Panc1 (cell line): ENCODE measurements at regions not wholly inside any gene's neighbourhood (a gene's known extent, or its start where the extent isn't known, plus 50 kb on each side); places are given as distances from the start of the nearest gene placed in this dataset.

Experiments used
- ATAC-seq: fragments of 200-7000 bp; cut with Tn5 transposase; 2 replicates; pipeline ENCODE4 v1.9.1; 2020; ENCODE audit warnings: mild to moderate bottlenecking, moderate library complexity
- BruUV-seq: library from RNA; stranded (reverse); fragments of 400-500 nt; replicated peaks from 2 replicates; lab custom pipeline; 2021; lab: Mats Ljungman, UMichigan
- CTCF ChIA-PET: fragments of 300-600 bp; sonication (Branson Sonifier 250); formaldehyde crosslinking; loops from one replicate; lab custom pipeline; 2022; ENCODE audit warnings: antibody characterized with exemption; lab: Charles Lee
- POLR2A ChIA-PET: fragments of 300-600 bp; sonication (Branson Sonifier 250); formaldehyde crosslinking; loops from one replicate; lab custom pipeline; 2022; ENCODE audit warnings: antibody characterized with exemption; lab: Charles Lee
- DNase-seq: peaks from one replicate; pipeline ENCODE4 v3.0.0-alpha.2; 2010; ENCODE audit warnings: low read depth, low spot score
- H3K27ac ChIP-seq: 2 replicates; pipeline ENCODE4 v1.5.1; 2011; ENCODE audit warnings: mild to moderate bottlenecking, low read length, inconsistent platforms
- H3K27me3 ChIP-seq: fragments of 200-500 bp; sonication (Bioruptor generic); 2 replicates; pipeline ENCODE4 v1.6.0; 2014; ENCODE audit warnings: low read length, inconsistent platforms; ENCODE audit not compliant: control insufficient read depth, insufficient read depth
- H3K36me3 ChIP-seq: fragments of 200-500 bp; sonication (Bioruptor generic); 2 replicates; pipeline ENCODE4 v1.5.1; 2014; ENCODE audit warnings: inconsistent platforms, mild to moderate bottlenecking, low read length, moderate library complexity; ENCODE audit not compliant: control insufficient read depth, insufficient read depth
- H3K4me1 ChIP-seq: 2 replicates; pipeline ENCODE4 v1.5.1; 2011; ENCODE audit warnings: inconsistent platforms, mild to moderate bottlenecking, low read length, moderate library complexity; ENCODE audit not compliant: control insufficient read depth, insufficient read depth
- H3K4me3 ChIP-seq, 2 experiments: 2 replicates each; pipeline ENCODE4 v1.5.1; 2011 to 2012; ENCODE audit warnings: low read depth in 2 of 2, low read length in 2 of 2, mild to moderate bottlenecking in 2 of 2, inconsistent platforms in 1 of 2, moderate library complexity in 1 of 2
- H3K9me3 ChIP-seq: fragments of 200-500 bp; sonication (Bioruptor generic); 2 replicates; pipeline ENCODE4 v1.5.1; 2014; ENCODE audit warnings: low read depth, mild to moderate bottlenecking, inconsistent platforms, low read length, moderate library complexity; ENCODE audit not compliant: control insufficient read depth, insufficient read depth
- POLR2AphosphoS5 ChIP-seq: IDR thresholded peaks from 2 replicates; pipeline ENCODE4 v1.6.1; 2012; ENCODE audit warnings: mild to moderate bottlenecking, low read depth, low read length, moderate library complexity
- SIN3A ChIP-seq: IDR thresholded peaks from 2 replicates; pipeline ENCODE4 v1.6.1; 2012; ENCODE audit warnings: low read depth, mild to moderate bottlenecking, low read length, moderate library complexity, borderline replicate concordance; ENCODE audit not compliant: insufficient read depth
- TCF7L2 ChIP-seq: IDR thresholded peaks from 2 replicates; pipeline ENCODE4 v1.6.1; 2011; ENCODE audit warnings: mild to moderate bottlenecking, low read depth, low read length, inconsistent platforms
- in situ Hi-C: cut with HindIII; loops from 2 replicates; pipeline ENCODE4 v1.10.0; 2016; ENCODE audit warnings: low sequenced_read_pairs, low pct_unique_long_range_greater_than_20kb
- intact Hi-C: fragments of 100-400 bp; cut with micrococcal nuclease; formaldehyde crosslinking; loops from one replicate; pipeline ENCODE4 v1.10.0; 2022; ENCODE audit not compliant: unreplicated experiment
- TF ChIP-seq, protein P1 (sequence below): fragments of 450-650 bp; IDR thresholded peaks from 2 replicates; pipeline ENCODE4 v1.5.1; 2017; ENCODE audit warnings: mild to moderate bottlenecking
- TF ChIP-seq, protein P2 (sequence below), 2 experiments: IDR thresholded peaks; 2 replicates each; pipeline ENCODE4 v1.6.1; 2011 to 2012; ENCODE audit warnings: low read depth in 2 of 2, control low read depth in 1 of 2, low read length in 1 of 2, mild to moderate bottlenecking in 1 of 2, moderate library complexity in 1 of 2; ENCODE audit not compliant: insufficient read depth in 1 of 2

DNA sequence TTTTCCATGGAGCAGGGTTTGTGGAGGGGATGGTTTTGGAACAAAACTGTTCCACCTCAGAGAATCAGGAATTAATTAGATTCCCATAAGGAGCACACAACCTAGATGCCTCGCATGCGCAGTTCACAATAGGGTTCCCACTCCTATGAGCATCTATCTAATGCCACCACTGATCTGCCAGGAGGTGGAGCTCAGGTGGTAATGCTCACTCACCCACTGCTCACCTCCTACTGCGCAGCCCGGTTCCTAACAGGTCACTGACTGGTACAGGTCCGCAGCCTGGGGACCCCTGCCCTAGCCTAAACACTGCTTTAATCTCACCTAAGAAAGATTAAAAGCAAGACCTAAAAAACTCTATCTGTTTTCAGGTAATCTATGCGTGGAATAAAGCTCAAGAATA, 553.0 kb downstream of the JRKL start:
- in situ Hi-C loops (no loop called here), intact Hi-C loops (no loop called here)
- ChIA-PET CTCF (no interaction called here), POLR2A (interaction anchor here (0.6 kb wide), 1 partner anchor 9 kb away, joined by 3 read pairs; no protein-coding TSS in a partner anchor)
- no TSS peak for BruUV-seq
- H3K27ac ChIP-seq: no peak overlapping the region
- H3K4me1 ChIP-seq: no peaks in the 10 kb centered on the region
- no peak for TF ChIP-seq POLR2AphosphoS5
- TF ChIP-seq TCF7L2: no peak
- TF ChIP-seq SIN3A: no peak
- TF ChIP-seq, protein P1, sequence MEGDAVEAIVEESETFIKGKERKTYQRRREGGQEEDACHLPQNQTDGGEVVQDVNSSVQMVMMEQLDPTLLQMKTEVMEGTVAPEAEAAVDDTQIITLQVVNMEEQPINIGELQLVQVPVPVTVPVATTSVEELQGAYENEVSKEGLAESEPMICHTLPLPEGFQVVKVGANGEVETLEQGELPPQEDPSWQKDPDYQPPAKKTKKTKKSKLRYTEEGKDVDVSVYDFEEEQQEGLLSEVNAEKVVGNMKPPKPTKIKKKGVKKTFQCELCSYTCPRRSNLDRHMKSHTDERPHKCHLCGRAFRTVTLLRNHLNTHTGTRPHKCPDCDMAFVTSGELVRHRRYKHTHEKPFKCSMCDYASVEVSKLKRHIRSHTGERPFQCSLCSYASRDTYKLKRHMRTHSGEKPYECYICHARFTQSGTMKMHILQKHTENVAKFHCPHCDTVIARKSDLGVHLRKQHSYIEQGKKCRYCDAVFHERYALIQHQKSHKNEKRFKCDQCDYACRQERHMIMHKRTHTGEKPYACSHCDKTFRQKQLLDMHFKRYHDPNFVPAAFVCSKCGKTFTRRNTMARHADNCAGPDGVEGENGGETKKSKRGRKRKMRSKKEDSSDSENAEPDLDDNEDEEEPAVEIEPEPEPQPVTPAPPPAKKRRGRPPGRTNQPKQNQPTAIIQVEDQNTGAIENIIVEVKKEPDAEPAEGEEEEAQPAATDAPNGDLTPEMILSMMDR: no peak
- TF ChIP-seq, protein P2, sequence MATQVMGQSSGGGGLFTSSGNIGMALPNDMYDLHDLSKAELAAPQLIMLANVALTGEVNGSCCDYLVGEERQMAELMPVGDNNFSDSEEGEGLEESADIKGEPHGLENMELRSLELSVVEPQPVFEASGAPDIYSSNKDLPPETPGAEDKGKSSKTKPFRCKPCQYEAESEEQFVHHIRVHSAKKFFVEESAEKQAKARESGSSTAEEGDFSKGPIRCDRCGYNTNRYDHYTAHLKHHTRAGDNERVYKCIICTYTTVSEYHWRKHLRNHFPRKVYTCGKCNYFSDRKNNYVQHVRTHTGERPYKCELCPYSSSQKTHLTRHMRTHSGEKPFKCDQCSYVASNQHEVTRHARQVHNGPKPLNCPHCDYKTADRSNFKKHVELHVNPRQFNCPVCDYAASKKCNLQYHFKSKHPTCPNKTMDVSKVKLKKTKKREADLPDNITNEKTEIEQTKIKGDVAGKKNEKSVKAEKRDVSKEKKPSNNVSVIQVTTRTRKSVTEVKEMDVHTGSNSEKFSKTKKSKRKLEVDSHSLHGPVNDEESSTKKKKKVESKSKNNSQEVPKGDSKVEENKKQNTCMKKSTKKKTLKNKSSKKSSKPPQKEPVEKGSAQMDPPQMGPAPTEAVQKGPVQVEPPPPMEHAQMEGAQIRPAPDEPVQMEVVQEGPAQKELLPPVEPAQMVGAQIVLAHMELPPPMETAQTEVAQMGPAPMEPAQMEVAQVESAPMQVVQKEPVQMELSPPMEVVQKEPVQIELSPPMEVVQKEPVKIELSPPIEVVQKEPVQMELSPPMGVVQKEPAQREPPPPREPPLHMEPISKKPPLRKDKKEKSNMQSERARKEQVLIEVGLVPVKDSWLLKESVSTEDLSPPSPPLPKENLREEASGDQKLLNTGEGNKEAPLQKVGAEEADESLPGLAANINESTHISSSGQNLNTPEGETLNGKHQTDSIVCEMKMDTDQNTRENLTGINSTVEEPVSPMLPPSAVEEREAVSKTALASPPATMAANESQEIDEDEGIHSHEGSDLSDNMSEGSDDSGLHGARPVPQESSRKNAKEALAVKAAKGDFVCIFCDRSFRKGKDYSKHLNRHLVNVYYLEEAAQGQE (IDR thresholded peaks at IDR 0.05; ENCODE audit: insufficient read depth in 1 of 2, low read depth in 2 of 2, low read length in 1 of 2): no peak
- no peak overlapping the region for H3K4me3 ChIP-seq
- H3K27me3 ChIP-seq: no peaks in the 10 kb centered on the region
- no peak for DNase-seq
- ATAC-seq: no peak
- 0 out of 2 replicates have a peak, but pooled peaks cover 3% of the 10 kb centered on the region for H3K9me3 ChIP-seq
- H3K36me3 ChIP-seq: no peaks in the 10 kb centered on the region

DNA sequence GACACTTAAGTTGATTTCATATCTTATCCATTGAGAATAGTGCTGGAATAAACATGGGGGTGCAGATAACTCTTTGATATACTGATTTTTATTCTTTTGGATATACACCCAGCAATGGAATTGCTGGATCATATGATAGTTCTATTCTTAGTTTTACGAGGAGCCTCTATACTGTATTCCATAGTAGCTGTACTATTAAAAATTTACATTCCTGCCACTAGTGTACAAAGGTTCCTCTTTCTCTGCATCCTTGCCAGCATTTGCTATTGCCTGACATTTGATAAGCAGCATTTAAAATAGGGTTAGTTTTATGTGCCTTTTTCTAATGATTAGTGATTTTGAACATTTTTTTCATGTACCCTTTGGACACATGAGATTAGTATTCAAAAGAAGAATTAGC, 554.2 kb downstream of the JRKL start:
- DNase-seq (no peak), ATAC-seq (no peak)
- H3K4me3 ChIP-seq: no peak overlapping the region
- in situ Hi-C loops: no loop called here
- no peak overlapping the region for H3K27ac ChIP-seq
- TF ChIP-seq, protein P2 (IDR thresholded peaks at IDR 0.05; ENCODE audit: insufficient read depth in 1 of 2, low read depth in 2 of 2, low read length in 1 of 2): no peak
- TF ChIP-seq TCF7L2: no peak
- no peak for TF ChIP-seq SIN3A
- TF ChIP-seq, protein P1: no peak
- no peak for TF ChIP-seq POLR2AphosphoS5
- H3K9me3 ChIP-seq: 0 out of 2 replicates have a peak, but pooled peaks cover 3% of the 10 kb centered on the region
- ChIA-PET POLR2A (no interaction called here), CTCF (no interaction called here)
- intact Hi-C loops: no loop called here
- no peaks in the 10 kb centered on the region for H3K4me1 ChIP-seq
- H3K27me3 ChIP-seq: no peaks in the 10 kb centered on the region
- no TSS peak for BruUV-seq
- H3K36me3 ChIP-seq: no peaks in the 10 kb centered on the region
